Neuron (in vitro differentiated cells): ENCODE measurements at regions not wholly inside any gene's neighbourhood (a gene's known extent, or its start where the extent isn't known, plus 50 kb on each side); places are given as distances from the start of the nearest gene placed in this dataset.
"Not testable (repeated sequence)": the region's sequence is repeated elsewhere in the genome, so short reads cannot be mapped to it uniquely, and the experiment has no call there.

Experiments used
- H2AFZ ChIP-seq: one replicate; pipeline ENCODE4 v1.6.1; 2013; ENCODE audit warnings: low read depth, mild to moderate bottlenecking, inconsistent platforms, low read length, moderate library complexity
- H3K27me3 ChIP-seq: one replicate; pipeline ENCODE4 v1.6.1; 2013; ENCODE audit warnings: low read length; ENCODE audit not compliant: insufficient read depth
- H3K36me3 ChIP-seq: one replicate; pipeline ENCODE4 v1.6.1; 2013; ENCODE audit warnings: low read length; ENCODE audit not compliant: insufficient read depth
- H3K4me1 ChIP-seq: one replicate; pipeline ENCODE4 v1.6.1; 2013; ENCODE audit warnings: low read length; ENCODE audit not compliant: insufficient read depth
- H3K4me3 ChIP-seq: 2 replicates; pipeline ENCODE4 v1.5.1; 2013; ENCODE audit warnings: mild to moderate bottlenecking, low read length, moderate library complexity
- H3K9me3 ChIP-seq: one replicate; pipeline ENCODE4 v1.6.1; 2013; ENCODE audit warnings: low read length

GRCh38 chr9:71268871-71269635 lies 147.6 kb upstream of the TRPM3 start:
- H3K9me3 ChIP-seq, result peaks cover 2% of the 10 kb centered on the region
- H3K4me1 ChIP-seq, result peaks cover 34% of the 10 kb centered on the region
- peak overlapping the region; percentile 6 for H3K4me3 ChIP-seq
- H3K27me3 ChIP-seq, result no peaks in the 10 kb centered on the region
- H2AFZ ChIP-seq, result no peak overlapping the region
- no peaks in the 10 kb centered on the region for H3K36me3 ChIP-seq

GRCh38 chr9:71263451-71263850 lies 142.0 kb upstream of the TRPM3 start:
- peaks cover 6% of the 10 kb centered on the region for H3K9me3 ChIP-seq
- no peaks in the 10 kb centered on the region for H3K4me1 ChIP-seq
- no peak overlapping the region for H2AFZ ChIP-seq
- H3K36me3 ChIP-seq, result no peaks in the 10 kb centered on the region
- no peak overlapping the region for H3K4me3 ChIP-seq
- no peaks in the 10 kb centered on the region for H3K27me3 ChIP-seq

GRCh38 chr9:71260419-71260818 lies 139.0 kb upstream of the TRPM3 start:
- not testable (repeated sequence) for H3K4me1 ChIP-seq, H3K36me3 ChIP-seq, H3K4me3 ChIP-seq, H3K9me3 ChIP-seq, H3K27me3 ChIP-seq, H2AFZ ChIP-seq

GRCh38 chr9:71254592-71255277 lies 133.3 kb upstream of the TRPM3 start:
- H3K9me3 ChIP-seq, result no peaks in the 10 kb centered on the region
- no peaks in the 10 kb centered on the region for H3K36me3 ChIP-seq
- no peak overlapping the region for H3K4me3 ChIP-seq
- H3K4me1 ChIP-seq, result peaks cover 7% of the 10 kb centered on the region
- no peak overlapping the region for H2AFZ ChIP-seq
- no peaks in the 10 kb centered on the region for H3K27me3 ChIP-seq

- peaks cover 12% of the 10 kb centered on the region for H3K4me1 ChIP-seq
- no peak overlapping the region for H3K4me3 ChIP-seq
- H3K36me3 ChIP-seq, result no peaks in the 10 kb centered on the region
- H3K27me3 ChIP-seq, result no peaks in the 10 kb centered on the region
- H3K9me3 ChIP-seq, result no peaks in the 10 kb centered on the region
- H2AFZ ChIP-seq, result no peak overlapping the region
Observed at GRCh38 chr9:71253011-71253410, 131.6 kb upstream of the TRPM3 start.

GRCh38 chr9:71250581-71250980 lies 129.2 kb upstream of the TRPM3 start:
- no peak overlapping the region for H2AFZ ChIP-seq
- H3K36me3 ChIP-seq, result no peaks in the 10 kb centered on the region
- H3K4me1 ChIP-seq, result peaks cover 17% of the 10 kb centered on the region
- H3K27me3 ChIP-seq, result no peaks in the 10 kb centered on the region
- H3K9me3 ChIP-seq, result no peaks in the 10 kb centered on the region
- no peak overlapping the region for H3K4me3 ChIP-seq

- H3K4me3 ChIP-seq, result no peak overlapping the region
- H3K4me1 ChIP-seq, result peaks cover 21% of the 10 kb centered on the region
Observed at GRCh38 chr9:71249729-71250317, 128.4 kb upstream of the TRPM3 start.

GRCh38 chr9:71245651-71246050 lies 124.2 kb upstream of the TRPM3 start:
- Histone ChIP-seq H3K4me3 (no peak overlapping the region), H2AFZ (no peak overlapping the region), H3K9me3 (no peaks in the 10 kb centered on the region), H3K4me1 (peaks cover 36% of the 10 kb centered on the region), H3K27me3 (no peaks in the 10 kb centered on the region), H3K36me3 (no peaks in the 10 kb centered on the region)

More at GRCh38 chr9:71249729-71250317, 128.4 kb upstream of the TRPM3 start:
- Histone ChIP-seq H3K27me3 (no peaks in the 10 kb centered on the region), H3K9me3 (no peaks in the 10 kb centered on the region), H3K36me3 (no peaks in the 10 kb centered on the region), H2AFZ (peak overlapping the region; percentile 35)

GRCh38 chr9:71243951-71244350 lies 122.5 kb upstream of the TRPM3 start:
- Histone ChIP-seq H3K27me3 (no peaks in the 10 kb centered on the region), H2AFZ (peak overlapping the region; percentile 17), H3K4me3 (no peak overlapping the region), H3K9me3 (no peaks in the 10 kb centered on the region), H3K36me3 (no peaks in the 10 kb centered on the region), H3K4me1 (peaks cover 28% of the 10 kb centered on the region)

GRCh38 chr9:71242081-71242480 lies 120.7 kb upstream of the TRPM3 start:
- Histone ChIP-seq H3K4me1 (peaks cover 28% of the 10 kb centered on the region), H2AFZ (no peak overlapping the region), H3K27me3 (no peaks in the 10 kb centered on the region), H3K36me3 (no peaks in the 10 kb centered on the region), H3K4me3 (no peak overlapping the region), H3K9me3 (no peaks in the 10 kb centered on the region)

- H3K9me3 ChIP-seq, result no peaks in the 10 kb centered on the region
- no peaks in the 10 kb centered on the region for H3K36me3 ChIP-seq
- no peak overlapping the region for H2AFZ ChIP-seq
- no peak overlapping the region for H3K4me3 ChIP-seq
- H3K27me3 ChIP-seq, result no peaks in the 10 kb centered on the region
- peaks cover 3% of the 10 kb centered on the region for H3K4me1 ChIP-seq
Observed at GRCh38 chr9:71237051-71237450, 115.6 kb upstream of the TRPM3 start.

- Histone ChIP-seq H3K36me3 (no peaks in the 10 kb centered on the region), H3K4me1 (no peaks in the 10 kb centered on the region), H2AFZ (no peak overlapping the region), H3K4me3 (no peak overlapping the region), H3K27me3 (no peaks in the 10 kb centered on the region), H3K9me3 (no peaks in the 10 kb centered on the region)
Observed at GRCh38 chr9:71233646-71234045, 112.2 kb upstream of the TRPM3 start.

GRCh38 chr9:71223953-71224538 lies 102.6 kb upstream of the TRPM3 start:
- Histone ChIP-seq H3K9me3 (no peaks in the 10 kb centered on the region), H2AFZ (no peak overlapping the region), H3K4me1 (peaks cover 5% of the 10 kb centered on the region), H3K27me3 (no peaks in the 10 kb centered on the region), H3K4me3 (no peak overlapping the region), H3K36me3 (no peaks in the 10 kb centered on the region)
